Transverse colon (tissue), 4 donors: ENCODE measurements at regions not wholly inside any gene's neighbourhood (a gene's known extent, or its start where the extent isn't known, plus 50 kb on each side); places are given as distances from the start of the nearest gene placed in this dataset.

ENCODE experiments used
- CTCF ChIP-seq, 5 experiments: fragments of 200-600 bp in 3 of 5; fragments of 450-650 bp in 2 of 5; sonication (generic) in 3 of 5; IDR thresholded peaks; 1 replicate in 2 of 5; 2 replicates in 3 of 5; pipeline ENCODE4 v1.5.1; 2016 to 2017; ENCODE audit warnings: antibody characterized with exemption in 5 of 5, inconsistent platforms in 3 of 5, mild to moderate bottlenecking in 2 of 5, moderate library complexity in 1 of 5
- POLR2AphosphoS5 ChIP-seq, 3 donors: sonication (generic); formaldehyde crosslinking; IDR thresholded peaks; one replicate each; pipeline ENCODE4 v1.6.1; 2016; ENCODE audit warnings: antibody characterized with exemption in 3 of 3

GRCh38 chr4:112085156-112086035, 59.9 kb upstream of the FAM241A start:
- no peak for TF ChIP-seq CTCF (IDR thresholded peaks at IDR 0.05)
- no peak for TF ChIP-seq POLR2AphosphoS5 (IDR thresholded peaks at IDR 0.05)
